ENCODE measurements at regions not wholly inside any gene's neighbourhood (a gene's known extent, or its start where the extent isn't known, plus 50 kb on each side); places are given as distances from the start of the nearest gene placed in this dataset.

DNA sequence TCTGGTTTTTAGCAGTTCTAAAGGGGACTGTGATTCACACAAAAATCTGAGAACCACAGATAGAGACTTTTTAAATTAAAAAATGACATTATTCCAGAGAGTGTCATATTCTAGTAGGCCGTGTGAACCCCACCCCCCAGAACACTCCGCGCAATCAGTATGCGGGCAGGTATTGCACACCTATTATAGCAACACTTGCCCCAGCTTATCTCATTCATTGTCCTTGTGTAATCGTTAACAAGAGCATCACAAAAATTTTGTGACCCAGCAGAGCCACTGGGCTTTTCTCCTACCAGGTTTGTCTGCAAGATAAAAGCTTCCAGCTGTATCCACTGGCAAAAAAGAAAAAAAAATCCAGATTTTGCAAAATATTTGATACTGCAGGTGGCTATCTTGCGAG, 394.1 kb upstream of the SMIM31 start:
- H3K9me3 Mint-ChIP-seq, result no peaks in the 10 kb centered on the region
- H3K27me3 Mint-ChIP-seq, result no peaks in the 10 kb centered on the region
- H3K36me3 Mint-ChIP-seq, result no peaks in the 10 kb centered on the region
- no peak overlapping the region for H3K27ac Mint-ChIP-seq
- H3K4me1 Mint-ChIP-seq, result no peaks in the 10 kb centered on the region
- no peak overlapping the region for H3K4me3 Mint-ChIP-seq

DNA sequence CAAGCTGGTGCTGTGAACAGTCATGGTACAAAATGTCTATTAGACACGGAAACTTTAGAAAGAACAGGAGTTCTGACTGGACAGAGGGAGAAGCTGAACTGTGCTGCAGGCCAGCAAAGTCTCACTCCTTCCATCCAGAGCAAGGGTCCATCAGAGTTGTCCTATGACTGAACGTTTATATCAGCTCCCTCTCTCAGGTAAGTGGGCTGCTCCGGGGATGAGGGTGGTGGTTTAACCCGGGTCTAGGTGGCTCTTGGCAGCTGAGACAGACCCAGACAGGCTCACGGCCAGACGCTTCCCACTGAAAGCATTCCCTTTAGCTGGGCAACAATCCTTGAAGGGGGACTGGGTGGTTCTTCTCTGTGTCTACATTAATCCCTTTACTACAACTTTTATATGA, 385.0 kb upstream of the SMIM31 start:
- no peaks in the 10 kb centered on the region for H3K36me3 Mint-ChIP-seq
- H3K27me3 Mint-ChIP-seq, result peaks cover 1% of the 10 kb centered on the region
- H3K27ac Mint-ChIP-seq, result no peak overlapping the region
- H3K4me1 Mint-ChIP-seq, result no peaks in the 10 kb centered on the region
- no peak overlapping the region for H3K4me3 Mint-ChIP-seq
- no peaks in the 10 kb centered on the region for H3K9me3 Mint-ChIP-seq

DNA sequence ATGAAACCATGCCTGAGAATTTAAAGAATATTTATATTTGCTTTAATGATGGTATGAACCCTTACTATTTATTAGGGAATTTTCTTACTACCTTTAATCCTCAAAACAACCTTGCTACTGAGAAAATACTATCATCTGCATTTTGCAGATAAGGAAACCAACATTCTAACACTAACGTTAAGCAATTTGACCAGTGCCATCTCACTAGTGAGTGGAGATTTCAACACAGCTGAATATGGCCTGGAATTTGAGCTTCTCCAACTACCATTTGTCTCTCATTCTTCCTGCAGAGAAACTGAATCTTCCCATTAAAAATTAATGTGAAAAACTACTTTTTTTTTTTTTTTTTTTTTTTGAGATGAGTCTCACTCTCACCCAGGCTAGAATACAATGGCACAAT, 380.9 kb upstream of the SMIM31 start:
- Mint-ChIP-seq H3K36me3 (no peaks in the 10 kb centered on the region), H3K27me3 (no peaks in the 10 kb centered on the region), H3K27ac (no peak overlapping the region), H3K4me1 (no peaks in the 10 kb centered on the region), H3K4me3 (no peak overlapping the region), H3K9me3 (no peaks in the 10 kb centered on the region)

DNA sequence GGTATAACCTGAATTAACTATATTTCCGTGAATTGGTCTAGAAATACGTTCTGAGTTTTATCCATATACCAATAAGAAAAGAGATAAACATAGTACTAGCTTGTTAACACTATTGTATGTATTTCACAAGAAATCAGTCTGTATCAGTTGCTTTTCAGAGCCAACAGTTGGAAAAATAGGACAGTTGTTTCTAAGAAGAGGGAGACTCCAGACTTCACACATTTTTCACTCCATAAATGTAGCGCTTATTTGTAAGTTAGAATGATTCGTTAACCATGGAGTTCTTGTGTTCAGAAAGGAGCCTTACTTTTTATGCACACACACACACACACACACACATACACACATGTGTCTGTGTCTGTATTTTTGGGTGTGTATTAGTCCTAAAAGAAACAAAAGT, 376.7 kb upstream of the SMIM31 start:
- no peak overlapping the region for H3K27ac Mint-ChIP-seq
- no peaks in the 10 kb centered on the region for H3K9me3 Mint-ChIP-seq
- peaks cover 12% of the 10 kb centered on the region for H3K27me3 Mint-ChIP-seq
- no peak overlapping the region for H3K4me3 Mint-ChIP-seq
- no peaks in the 10 kb centered on the region for H3K36me3 Mint-ChIP-seq
- H3K4me1 Mint-ChIP-seq, result no peaks in the 10 kb centered on the region

DNA sequence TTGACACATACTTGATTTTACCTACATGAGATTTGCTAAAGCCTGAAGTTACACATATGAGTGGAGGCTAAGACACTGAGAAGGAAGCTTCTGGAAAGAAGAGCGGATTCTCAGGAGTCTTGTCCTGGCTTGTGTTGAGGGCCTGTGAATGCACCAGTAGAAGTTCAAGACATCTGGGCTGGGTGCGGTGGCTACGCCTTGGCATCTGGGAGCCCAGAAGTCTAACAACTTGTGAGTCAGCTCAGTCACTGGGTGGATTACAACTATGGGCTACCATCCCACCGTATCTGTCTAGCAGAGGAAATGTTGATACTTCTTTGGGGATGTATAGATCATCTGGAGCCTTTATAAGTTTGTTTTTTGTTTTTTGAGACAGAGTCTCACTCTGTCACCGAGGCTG, 375.6 kb upstream of the SMIM31 start:
- Mint-ChIP-seq H3K4me1 (no peaks in the 10 kb centered on the region), H3K27me3 (peaks cover 20% of the 10 kb centered on the region), H3K36me3 (no peaks in the 10 kb centered on the region), H3K27ac (no peak overlapping the region), H3K4me3 (no peak overlapping the region), H3K9me3 (no peaks in the 10 kb centered on the region)

GRCh38 chr4:164379694-164380093, 374.2 kb upstream of the SMIM31 start:
- no peak overlapping the region for H3K27ac Mint-ChIP-seq
- H3K36me3 Mint-ChIP-seq, result no peaks in the 10 kb centered on the region
- H3K4me1 Mint-ChIP-seq, result no peaks in the 10 kb centered on the region
- H3K27me3 Mint-ChIP-seq, result peaks cover 20% of the 10 kb centered on the region
- H3K4me3 Mint-ChIP-seq, result no peak overlapping the region
- no peaks in the 10 kb centered on the region for H3K9me3 Mint-ChIP-seq

DNA sequence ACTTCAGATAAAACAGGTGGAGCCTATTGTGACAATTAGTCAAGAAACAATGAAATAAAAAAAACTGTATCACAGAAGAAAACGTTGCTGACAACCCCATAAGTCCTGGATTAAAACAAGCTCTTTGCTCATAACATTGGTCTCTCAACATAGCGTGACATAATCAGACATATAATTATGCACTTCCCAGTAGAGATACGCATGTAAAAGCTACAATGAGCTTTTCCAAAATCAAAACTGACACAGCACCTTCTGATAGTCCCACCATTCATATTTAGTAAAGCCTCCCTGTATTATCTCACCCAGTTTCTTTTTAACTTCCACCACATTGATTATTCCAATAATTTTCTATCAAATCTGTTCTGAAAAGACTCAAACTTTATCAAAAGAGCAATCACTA, 372.1 kb upstream of the SMIM31 start:
- H3K36me3 Mint-ChIP-seq, result no peaks in the 10 kb centered on the region
- H3K4me3 Mint-ChIP-seq, result no peak overlapping the region
- peaks cover 21% of the 10 kb centered on the region for H3K27me3 Mint-ChIP-seq
- no peaks in the 10 kb centered on the region for H3K9me3 Mint-ChIP-seq
- no peak overlapping the region for H3K27ac Mint-ChIP-seq
- H3K4me1 Mint-ChIP-seq, result no peaks in the 10 kb centered on the region

GRCh38 chr4:164383058-164383357, 370.9 kb upstream of the SMIM31 start:
- Mint-ChIP-seq H3K36me3 (no peaks in the 10 kb centered on the region), H3K27me3 (peaks cover 23% of the 10 kb centered on the region), H3K4me1 (no peaks in the 10 kb centered on the region), H3K27ac (no peak overlapping the region), H3K4me3 (no peak overlapping the region), H3K9me3 (no peaks in the 10 kb centered on the region)

GRCh38 chr4:164383358-164384220, 370.3 kb upstream of the SMIM31 start:
- no peak overlapping the region for H3K27ac Mint-ChIP-seq
- no peak overlapping the region for H3K4me3 Mint-ChIP-seq
- H3K9me3 Mint-ChIP-seq, result no peaks in the 10 kb centered on the region
- no peaks in the 10 kb centered on the region for H3K36me3 Mint-ChIP-seq
- peaks cover 23% of the 10 kb centered on the region for H3K27me3 Mint-ChIP-seq
- H3K4me1 Mint-ChIP-seq, result no peaks in the 10 kb centered on the region

DNA sequence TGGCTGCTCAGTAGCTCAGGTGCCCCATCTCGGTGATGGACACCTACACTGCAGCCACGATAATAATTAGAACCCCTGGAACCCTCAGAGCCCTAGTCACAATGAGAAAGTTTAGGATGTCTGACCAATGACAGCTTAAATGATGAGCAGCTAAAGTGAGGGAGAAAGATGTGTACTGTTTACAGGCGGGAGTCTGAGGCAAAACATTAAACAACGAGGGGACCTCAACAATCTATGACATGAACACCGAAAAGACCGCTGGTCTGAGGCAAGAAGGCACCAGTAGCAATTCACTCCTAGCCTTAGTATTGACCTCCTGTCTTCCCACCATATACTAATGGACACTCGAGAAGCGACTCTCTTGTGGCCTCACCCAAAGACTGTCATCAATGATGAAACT, 369.5 kb upstream of the SMIM31 start:
- H3K36me3 Mint-ChIP-seq, result no peaks in the 10 kb centered on the region
- H3K9me3 Mint-ChIP-seq, result no peaks in the 10 kb centered on the region
- no peak overlapping the region for H3K27ac Mint-ChIP-seq
- no peaks in the 10 kb centered on the region for H3K4me1 Mint-ChIP-seq
- peaks cover 23% of the 10 kb centered on the region for H3K27me3 Mint-ChIP-seq
- H3K4me3 Mint-ChIP-seq, result no peak overlapping the region

GRCh38 chr4:164396439-164396838, 357.5 kb upstream of the SMIM31 start:
- Mint-ChIP-seq H3K4me1 (no peaks in the 10 kb centered on the region), H3K9me3 (no peaks in the 10 kb centered on the region), H3K27ac (no peak overlapping the region), H3K27me3 (no peaks in the 10 kb centered on the region), H3K36me3 (no peaks in the 10 kb centered on the region), H3K4me3 (no peak overlapping the region)

DNA sequence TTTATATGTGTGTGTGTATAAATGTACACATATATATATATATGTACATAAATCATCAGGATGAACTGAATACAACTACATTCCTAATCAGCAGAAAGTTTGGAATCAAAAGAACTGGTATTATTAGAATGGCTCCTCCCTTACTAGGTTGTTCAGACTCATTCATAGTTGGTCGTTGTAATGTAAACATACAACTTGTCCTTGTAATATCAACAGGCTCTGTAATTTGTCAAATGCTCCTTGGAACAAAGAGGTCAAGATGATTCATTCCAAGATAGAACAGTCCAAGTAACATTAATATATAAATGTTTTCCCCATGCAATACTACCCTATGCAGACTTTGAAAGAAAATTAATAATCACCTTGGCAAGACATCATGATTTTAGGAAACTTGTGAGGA, 351.4 kb upstream of the SMIM31 start:
- H3K4me1 Mint-ChIP-seq, result no peaks in the 10 kb centered on the region
- H3K27me3 Mint-ChIP-seq, result no peaks in the 10 kb centered on the region
- no peaks in the 10 kb centered on the region for H3K9me3 Mint-ChIP-seq
- no peak overlapping the region for H3K4me3 Mint-ChIP-seq
- no peak overlapping the region for H3K27ac Mint-ChIP-seq
- H3K36me3 Mint-ChIP-seq, result no peaks in the 10 kb centered on the region

GRCh38 chr4:164405774-164406173, 348.2 kb upstream of the SMIM31 start:
- Mint-ChIP-seq H3K4me3 (no peak overlapping the region), H3K36me3 (no peaks in the 10 kb centered on the region), H3K27me3 (no peaks in the 10 kb centered on the region), H3K27ac (no peak overlapping the region), H3K4me1 (no peaks in the 10 kb centered on the region), H3K9me3 (no peaks in the 10 kb centered on the region)

DNA sequence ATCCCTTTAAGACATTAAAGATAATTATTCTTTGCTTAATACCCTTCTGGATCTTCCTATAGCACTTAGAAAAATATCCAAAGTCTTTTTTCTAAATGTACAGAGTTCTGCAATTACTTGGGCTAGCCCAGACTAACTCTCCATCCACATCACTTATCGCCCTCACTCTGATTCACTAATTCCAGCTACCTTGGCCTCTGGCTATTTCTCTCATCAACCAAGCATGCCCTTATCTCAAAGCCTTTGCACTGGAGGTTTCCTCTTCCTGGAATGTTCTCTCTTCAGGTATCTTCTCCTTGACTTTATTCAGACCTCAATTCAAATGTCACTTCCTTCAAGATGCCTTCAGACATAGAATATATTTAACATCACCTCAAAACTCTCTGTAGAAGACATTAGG, 345.1 kb upstream of the SMIM31 start:
- Mint-ChIP-seq H3K4me1 (no peaks in the 10 kb centered on the region), H3K27me3 (no peaks in the 10 kb centered on the region), H3K27ac (no peak overlapping the region), H3K9me3 (no peaks in the 10 kb centered on the region), H3K4me3 (no peak overlapping the region), H3K36me3 (no peaks in the 10 kb centered on the region)

GRCh38 chr4:164410401-164410800, 343.5 kb upstream of the SMIM31 start:
- no peak overlapping the region for H3K27ac Mint-ChIP-seq
- no peak overlapping the region for H3K4me3 Mint-ChIP-seq
- no peaks in the 10 kb centered on the region for H3K27me3 Mint-ChIP-seq
- no peaks in the 10 kb centered on the region for H3K9me3 Mint-ChIP-seq
- H3K4me1 Mint-ChIP-seq, result no peaks in the 10 kb centered on the region
- no peaks in the 10 kb centered on the region for H3K36me3 Mint-ChIP-seq

- Mint-ChIP-seq H3K27me3 (no peaks in the 10 kb centered on the region), H3K9me3 (no peaks in the 10 kb centered on the region), H3K4me1 (no peaks in the 10 kb centered on the region), H3K36me3 (no peaks in the 10 kb centered on the region), H3K4me3 (no peak overlapping the region), H3K27ac (no peak overlapping the region)
Measured at GRCh38 chr4:164412246-164412645, 341.7 kb upstream of the SMIM31 start.

DNA sequence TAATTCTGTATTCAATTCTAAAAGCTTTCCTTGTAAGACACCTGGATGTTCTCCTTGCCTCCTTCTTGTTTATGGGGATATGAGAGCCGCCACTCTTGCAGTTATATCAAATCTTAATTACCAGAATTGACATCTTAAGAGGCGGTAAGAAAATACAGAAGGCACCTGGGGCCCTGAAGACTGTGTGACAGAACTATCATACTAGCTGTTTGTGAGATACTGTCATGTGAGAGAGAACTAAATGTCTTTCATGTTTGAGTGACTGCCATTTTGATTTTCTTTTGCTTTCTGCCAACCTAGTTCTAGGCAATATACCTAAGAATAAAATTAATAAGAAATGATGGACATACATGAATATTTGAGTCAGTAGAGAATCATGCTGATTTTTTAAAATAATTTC, 340.2 kb upstream of the SMIM31 start:
- Mint-ChIP-seq H3K27me3 (no peaks in the 10 kb centered on the region), H3K4me1 (no peaks in the 10 kb centered on the region)

More for the DNA sequence above, 340.2 kb upstream of the SMIM31 start:
- no peak overlapping the region for H3K27ac Mint-ChIP-seq
- no peaks in the 10 kb centered on the region for H3K36me3 Mint-ChIP-seq
- no peak overlapping the region for H3K4me3 Mint-ChIP-seq
- H3K9me3 Mint-ChIP-seq, result no peaks in the 10 kb centered on the region

Measured in activated naive CD4-positive, alpha-beta T cell treated with anti-CD3 and anti-CD28 coated beads, Interleukin-2, amount 50 U/mL, for 24 hours (primary cell).